Astrocyte (in vitro differentiated cells and primary cell): ENCODE measurements at regions not wholly inside any gene's neighbourhood (a gene's known extent, or its start where the extent isn't known, plus 50 kb on each side); places are given as distances from the start of the nearest gene placed in this dataset.

ENCODE experiments used
- EZH2 ChIP-seq: IDR thresholded peaks from 2 replicates; pipeline ENCODE4 v1.6.1; 2012; ENCODE audit warnings: mild to moderate bottlenecking, low read length, inconsistent platforms; ENCODE audit not compliant: insufficient read depth
- TF ChIP-seq, protein P1 (sequence below): IDR thresholded peaks from 2 replicates; pipeline ENCODE4 v1.5.1; 2011; ENCODE audit warnings: low read depth, mild to moderate bottlenecking, inconsistent platforms, low read length, moderate library complexity; ENCODE audit not compliant: insufficient read depth

DNA sequence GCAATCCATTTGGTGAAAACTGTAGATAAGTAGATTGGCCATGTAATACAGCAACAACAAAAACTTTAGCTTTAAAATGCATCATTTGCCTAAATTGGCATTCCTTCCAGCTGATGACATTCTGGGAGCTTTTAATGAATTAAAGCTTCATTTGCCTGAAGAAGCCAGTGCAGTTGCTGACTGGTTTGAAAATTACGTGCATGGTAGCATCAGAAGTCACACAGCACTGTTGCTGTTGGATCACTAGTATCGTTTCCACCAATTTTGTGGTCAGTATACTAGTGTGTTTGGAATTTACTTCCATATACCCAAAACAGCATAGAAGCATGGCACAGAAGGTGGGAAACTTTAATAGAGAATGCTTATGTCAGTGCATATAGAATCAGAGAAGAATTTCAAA is 194.9 kb downstream of the ETV1 start:
- TF ChIP-seq, protein P1, sequence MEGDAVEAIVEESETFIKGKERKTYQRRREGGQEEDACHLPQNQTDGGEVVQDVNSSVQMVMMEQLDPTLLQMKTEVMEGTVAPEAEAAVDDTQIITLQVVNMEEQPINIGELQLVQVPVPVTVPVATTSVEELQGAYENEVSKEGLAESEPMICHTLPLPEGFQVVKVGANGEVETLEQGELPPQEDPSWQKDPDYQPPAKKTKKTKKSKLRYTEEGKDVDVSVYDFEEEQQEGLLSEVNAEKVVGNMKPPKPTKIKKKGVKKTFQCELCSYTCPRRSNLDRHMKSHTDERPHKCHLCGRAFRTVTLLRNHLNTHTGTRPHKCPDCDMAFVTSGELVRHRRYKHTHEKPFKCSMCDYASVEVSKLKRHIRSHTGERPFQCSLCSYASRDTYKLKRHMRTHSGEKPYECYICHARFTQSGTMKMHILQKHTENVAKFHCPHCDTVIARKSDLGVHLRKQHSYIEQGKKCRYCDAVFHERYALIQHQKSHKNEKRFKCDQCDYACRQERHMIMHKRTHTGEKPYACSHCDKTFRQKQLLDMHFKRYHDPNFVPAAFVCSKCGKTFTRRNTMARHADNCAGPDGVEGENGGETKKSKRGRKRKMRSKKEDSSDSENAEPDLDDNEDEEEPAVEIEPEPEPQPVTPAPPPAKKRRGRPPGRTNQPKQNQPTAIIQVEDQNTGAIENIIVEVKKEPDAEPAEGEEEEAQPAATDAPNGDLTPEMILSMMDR = no peak
- no peak for TF ChIP-seq EZH2
